ENCODE measurements at regions not wholly inside any gene's neighbourhood (a gene's known extent, or its start where the extent isn't known, plus 50 kb on each side); places are given as distances from the start of the nearest gene placed in this dataset.
"Not testable (repeated sequence)": the region's sequence is repeated elsewhere in the genome, so short reads cannot be mapped to it uniquely, and the experiment has no call there.

GRCh38 chr5:27479859-27480258 is 441.5 kb upstream of the CDH9 start:
- no peak for DNase-seq (ENCODE audit: low spot score)

- no peak for DNase-seq (ENCODE audit: low spot score)
Observed at GRCh38 chr5:27477550-27477949, 439.2 kb upstream of the CDH9 start.

GRCh38 chr5:27476356-27476988 is 438.1 kb upstream of the CDH9 start:
- DNase-seq (ENCODE audit: low spot score): no peak

- DNase-seq (ENCODE audit: low spot score): no peak
Observed at GRCh38 chr5:27475063-27475462, 436.7 kb upstream of the CDH9 start.

GRCh38 chr5:27474395-27474794 is 436.0 kb upstream of the CDH9 start:
- DNase-seq (ENCODE audit: low spot score): no peak

- DNase-seq (ENCODE audit: low spot score): no peak
Observed at GRCh38 chr5:27474047-27474309, 435.6 kb upstream of the CDH9 start.

GRCh38 chr5:27473307-27474046 is 435.1 kb upstream of the CDH9 start:
- DNase-seq (ENCODE audit: low spot score): peak; percentile 18

- DNase-seq (ENCODE audit: low spot score): peak; percentile 45
Observed at GRCh38 chr5:27472871-27473270, 434.5 kb upstream of the CDH9 start.

- peak; percentile 90 for DNase-seq (ENCODE audit: low spot score)
Observed at GRCh38 chr5:27472000-27472763, 433.8 kb upstream of the CDH9 start.

- no peak for DNase-seq (ENCODE audit: low spot score)
Observed at GRCh38 chr5:27466959-27467358, 428.6 kb upstream of the CDH9 start.

- no peak for DNase-seq (ENCODE audit: low spot score)
Observed at GRCh38 chr5:27465140-27465539, 426.8 kb upstream of the CDH9 start.

- no peak for DNase-seq (ENCODE audit: low spot score)
Observed at GRCh38 chr5:27463446-27464149, 425.2 kb upstream of the CDH9 start.

GRCh38 chr5:27462936-27463335 is 424.6 kb upstream of the CDH9 start:
- no peak for DNase-seq (ENCODE audit: low spot score)

GRCh38 chr5:27458287-27458686 is 419.9 kb upstream of the CDH9 start:
- no peak for DNase-seq (ENCODE audit: low spot score)

- no peak for DNase-seq (ENCODE audit: low spot score)
Observed at GRCh38 chr5:27451377-27451776, 413.0 kb upstream of the CDH9 start.

- DNase-seq (ENCODE audit: low spot score): no peak
Observed at GRCh38 chr5:27450607-27451006, 412.2 kb upstream of the CDH9 start.

GRCh38 chr5:27439383-27439782 is 401.0 kb upstream of the CDH9 start:
- DNase-seq (ENCODE audit: low spot score): not testable (repeated sequence)

GRCh38 chr5:27437594-27438200 is 399.3 kb upstream of the CDH9 start:
- no peak for DNase-seq (ENCODE audit: low spot score)

GRCh38 chr5:27434335-27434734 is 395.9 kb upstream of the CDH9 start:
- no peak for DNase-seq (ENCODE audit: low spot score)

GRCh38 chr5:27414099-27414498 is 375.7 kb upstream of the CDH9 start:
- no peak for DNase-seq (ENCODE audit: low spot score)

- DNase-seq (ENCODE audit: low spot score): no peak
Observed at GRCh38 chr5:27412384-27412783, 374.0 kb upstream of the CDH9 start.

- no peak for DNase-seq (ENCODE audit: low spot score)
Observed at GRCh38 chr5:27406020-27406419, 367.6 kb upstream of the CDH9 start.

All from cerebellar cortex (tissue), 1 donor.